IMR-90 (cell line): ENCODE measurements at regions not wholly inside any gene's neighbourhood (a gene's known extent, or its start where the extent isn't known, plus 50 kb on each side); places are given as distances from the start of the nearest gene placed in this dataset.

Experiments used
- ATAC-seq: fragments of 200-7000 bp; cut with Tn5 transposase; 2 replicates; pipeline ENCODE4 v1.9.1; 2020; ENCODE audit warnings: low read depth, mild to moderate bottlenecking, moderate library complexity
- BruUV-seq: library from RNA; stranded (reverse); fragments of 400-500 nt; replicated peaks from 2 replicates; lab custom pipeline; 2021; lab: Mats Ljungman, UMichigan
- CTCF ChIA-PET: fragments of 300-600 bp; formaldehyde crosslinking; extraction: SDS; loops from one replicate; lab custom pipeline; 2021; ENCODE audit warnings: antibody characterized with exemption; lab: Yijun Ruan, JAX
- POLR2A ChIA-PET: fragments of 300-600 bp; sonication (Branson Sonifier 250); formaldehyde crosslinking; loops from one replicate; lab custom pipeline; 2022; ENCODE audit warnings: antibody characterized with exemption; ENCODE audit not compliant: unreplicated experiment; lab: Charles Lee
- DNase-seq: peaks from one replicate; pipeline ENCODE4 v3.0.0; 2013
- H2AFZ ChIP-seq: replicated peaks from 2 replicates; pipeline ENCODE3; 2013; ENCODE audit warnings: low read length, mild to moderate bottlenecking; ENCODE audit not compliant: poor library complexity
- H2AK5ac ChIP-seq: 2 replicates; pipeline ENCODE4 v1.6.1; 2013; ENCODE audit warnings: low read depth, low read length, inconsistent platforms
- H2AK9ac ChIP-seq: replicated peaks from 2 replicates; pipeline ENCODE3; 2013; ENCODE audit warnings: mild to moderate bottlenecking, low read depth, low read length, moderate library complexity; ENCODE audit not compliant: poor library complexity
- H2BK120ac ChIP-seq: 2 replicates; pipeline ENCODE4 v1.6.1; 2013; ENCODE audit warnings: low read depth, low read length, inconsistent platforms
- H2BK15ac ChIP-seq: 3 replicates; pipeline ENCODE4 v1.6.1; 2013; ENCODE audit warnings: low read depth, low read length, inconsistent platforms
- H2BK20ac ChIP-seq: 2 replicates; pipeline ENCODE4 v1.6.1; 2013; ENCODE audit warnings: low read depth, mild to moderate bottlenecking, inconsistent platforms, low read length, moderate library complexity
- H2BK5ac ChIP-seq: 2 replicates; pipeline ENCODE4 v1.6.1; 2013; ENCODE audit warnings: mild to moderate bottlenecking, low read depth, low read length, inconsistent platforms; ENCODE audit not compliant: poor library complexity, severe bottlenecking
- H3K14ac ChIP-seq: replicated peaks from 2 replicates; pipeline ENCODE4 v1.6.1; 2013; ENCODE audit warnings: low read depth, low read length, inconsistent platforms
- H3K18ac ChIP-seq: 2 replicates; pipeline ENCODE4 v1.6.1; 2013; ENCODE audit warnings: low read depth, low read length, control low read depth
- H3K23ac ChIP-seq: 2 replicates; pipeline ENCODE4 v1.6.1; 2013; ENCODE audit warnings: low read depth, low read length, inconsistent platforms
- H3K27ac ChIP-seq: 2 replicates; pipeline ENCODE4 v1.5.1; 2013; ENCODE audit warnings: mild to moderate bottlenecking, control low read depth, low read length; ENCODE audit not compliant: insufficient read depth
- H3K27me3 ChIP-seq: 2 replicates; pipeline ENCODE4 v1.6.1; 2013; ENCODE audit warnings: low read length; ENCODE audit not compliant: control insufficient read depth, insufficient read depth
- H3K36me3 ChIP-seq: 2 replicates; pipeline ENCODE4 v1.6.1; 2013; ENCODE audit warnings: low read length, mixed read lengths; ENCODE audit not compliant: control insufficient read depth, insufficient read depth
- H3K4ac ChIP-seq: 2 replicates; pipeline ENCODE4 v1.6.1; 2013; ENCODE audit warnings: low read depth, low read length, inconsistent platforms
- H3K4me1 ChIP-seq: 2 replicates; pipeline ENCODE4 v1.6.1; 2013; ENCODE audit warnings: low read length, mixed read lengths; ENCODE audit not compliant: control insufficient read depth, insufficient read depth
- H3K4me2 ChIP-seq: 2 replicates; pipeline ENCODE4 v1.6.1; 2013; ENCODE audit warnings: low read depth, mild to moderate bottlenecking, control low read depth, low read length, moderate library complexity
- H3K4me3 ChIP-seq: 2 replicates; pipeline ENCODE4 v1.5.1; 2013; ENCODE audit warnings: low read depth, mild to moderate bottlenecking, control low read depth, low read length, moderate library complexity; ENCODE audit not compliant: insufficient read depth
- H3K56ac ChIP-seq: 2 replicates; pipeline ENCODE4 v1.6.1; 2013; ENCODE audit warnings: low read length, inconsistent platforms; ENCODE audit not compliant: insufficient read depth; ENCODE audit errors: extremely low read depth
- H3K79me1 ChIP-seq, 2 experiments: 2 replicates each; pipeline ENCODE4 v1.6.1; 2013; ENCODE audit warnings: low read length in 2 of 2, inconsistent platforms in 1 of 2, low read depth in 1 of 2
- H3K9ac ChIP-seq: 2 replicates; pipeline ENCODE4 v1.6.1; 2013; ENCODE audit warnings: low read depth, low read length, control low read depth
- H3K9me1 ChIP-seq: 2 replicates; pipeline ENCODE4 v1.6.1; 2013; ENCODE audit warnings: low read length, inconsistent platforms; ENCODE audit not compliant: insufficient read depth
- H3K9me3 ChIP-seq: 2 replicates; pipeline ENCODE4 v1.6.1; 2013; ENCODE audit warnings: low read length; ENCODE audit not compliant: control insufficient read depth, insufficient read depth
- H4K20me1 ChIP-seq: 2 replicates; pipeline ENCODE4 v1.6.1; 2013; ENCODE audit warnings: low read length, inconsistent platforms; ENCODE audit not compliant: insufficient read depth
- H4K5ac ChIP-seq: 2 replicates; pipeline ENCODE4 v1.6.1; 2013; ENCODE audit warnings: mild to moderate bottlenecking, low read depth, low read length, control low read depth
- H4K8ac ChIP-seq, 2 experiments: 2 replicates each; pipeline ENCODE4 v1.6.1; 2013; ENCODE audit warnings: low read depth in 2 of 2, low read length in 2 of 2, control low read depth in 1 of 2, inconsistent platforms in 1 of 2
- H4K91ac ChIP-seq: 2 replicates; pipeline ENCODE4 v1.6.1; 2013; ENCODE audit warnings: low read depth, low read length, inconsistent platforms; ENCODE audit not compliant: insufficient read depth
- BHLHE40 ChIP-seq: fragments of 150-350 bp; IDR thresholded peaks from 2 replicates; pipeline ENCODE4 v1.6.1; 2016; ENCODE audit warnings: mild to moderate bottlenecking, low read depth, low read length
- CHD1 ChIP-seq: IDR thresholded peaks from 2 replicates; pipeline ENCODE4 v1.6.1; 2012; ENCODE audit warnings: low read depth, low read length, improper control_type of control experiment
- ELK1 ChIP-seq: fragments of 150-350 bp; IDR thresholded peaks from 2 replicates; pipeline ENCODE4 v1.6.1; 2016; ENCODE audit warnings: low read depth, mild to moderate bottlenecking, low read length, moderate library complexity, borderline replicate concordance
- MAFK ChIP-seq: IDR thresholded peaks from 2 replicates; pipeline ENCODE4 v1.6.1; 2012; ENCODE audit warnings: low read depth, low read length, improper control_type of control experiment
- MAZ ChIP-seq: IDR thresholded peaks from 2 replicates; pipeline ENCODE4 v1.6.1; 2012; ENCODE audit warnings: low read depth, mild to moderate bottlenecking, low read length, improper control_type of control experiment, moderate library complexity, borderline replicate concordance
- MXI1 ChIP-seq: IDR thresholded peaks from 2 replicates; pipeline ENCODE4 v1.6.1; 2012; ENCODE audit warnings: low read depth, mild to moderate bottlenecking, low read length, moderate library complexity, borderline replicate concordance
- POLR2A ChIP-seq: IDR thresholded peaks from 2 replicates; pipeline ENCODE4 v1.6.1; 2012; ENCODE audit warnings: mild to moderate bottlenecking, low read depth, low read length
- RAD21 ChIP-seq: IDR thresholded peaks from 2 replicates; pipeline ENCODE4 v1.6.1; 2012; ENCODE audit warnings: low read length, improper control_type of control experiment
- RCOR1 ChIP-seq: IDR thresholded peaks from 2 replicates; pipeline ENCODE4 v1.6.1; 2012; ENCODE audit warnings: mild to moderate bottlenecking, low read length, improper control_type of control experiment; ENCODE audit not compliant: insufficient replicate concordance
- RFX5 ChIP-seq: IDR thresholded peaks from 2 replicates; pipeline ENCODE4 v1.8.0; 2012; ENCODE audit warnings: low read depth, mild to moderate bottlenecking, low read length, moderate library complexity
- SMC3 ChIP-seq: fragments of 150-350 bp; IDR thresholded peaks from 2 replicates; pipeline ENCODE4 v1.6.1; 2016; ENCODE audit warnings: low read depth, mild to moderate bottlenecking, antibody characterized with exemption, low read length, moderate library complexity
- WGBS, 2 experiments: methylation state at CpG; one replicate each; pipeline versions ENCODE4 v1.1.5 to v1.1.7; 2013; ENCODE audit warnings: missing lambda C conversion rate in 2 of 2; ENCODE audit not compliant: insufficient read length in 1 of 2; ENCODE audit errors: extremely low coverage in 2 of 2; 5-methylcytosine and 5-hydroxymethylcytosine counted together
- dilution Hi-C: fragments of 300-500 bp; cut with HindIII; formaldehyde crosslinking; loops from one replicate; pipeline ENCODE4 v1.14.3; 2018; ENCODE audit warnings: low sequenced_read_pairs; ENCODE audit not compliant: unreplicated experiment
- in situ Hi-C: fragments of 300-500 bp; cut with MboI; formaldehyde crosslinking; loops from 3 replicates; pipeline ENCODE4 v1.14.3; 2019; ENCODE audit warnings: low sequenced_read_pairs, inconsistent platforms, mixed read lengths
- intact Hi-C: fragments of 100-400 bp; cut with micrococcal nuclease; formaldehyde crosslinking; loops from 2 replicates; pipeline ENCODE4 v1.10.0; 2022
- TF ChIP-seq, protein P1 (sequence below): conservative IDR thresholded peaks from 2 replicates; pipeline ENCODE4 v1.5.1; 2012; ENCODE audit warnings: mild to moderate bottlenecking, low read depth, low read length, improper control_type of control experiment
- TF ChIP-seq, protein P2 (sequence below): fragments of 150-350 bp; IDR thresholded peaks from 2 replicates; pipeline ENCODE4 v1.6.1; 2017; ENCODE audit warnings: mild to moderate bottlenecking, antibody characterized with exemption, low read length, low read depth

DNA sequence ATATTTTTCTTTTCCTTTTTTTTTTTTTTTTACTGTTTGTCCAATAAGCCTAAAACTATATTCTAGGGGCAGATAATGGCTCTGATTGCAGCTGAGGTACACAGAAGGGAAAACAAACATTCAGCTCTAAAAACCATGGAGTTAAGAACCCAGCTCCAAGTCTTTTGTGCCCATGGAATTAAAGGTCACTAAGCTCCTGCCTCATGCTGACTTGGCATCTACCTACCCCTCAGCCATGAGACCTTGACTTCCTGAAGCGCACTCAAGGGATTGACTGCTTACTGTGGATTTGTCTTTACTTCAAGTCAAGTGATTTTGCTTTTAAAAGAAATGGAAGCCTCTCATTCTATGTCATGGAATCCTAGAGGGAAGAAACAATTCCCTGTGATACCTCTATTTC is 192.3 kb downstream of the AMY1C start:
- no peaks in the 10 kb centered on the region for H3K79me1 ChIP-seq
- no peak for DNase-seq
- no peak overlapping the region for H4K5ac ChIP-seq
- dilution Hi-C loops (no loop called here), in situ Hi-C loops (no loop called here), intact Hi-C loops (no loop called here)
- POLR2A ChIA-PET = no interaction called here
- TF ChIP-seq RFX5 = no peak
- no peak for TF ChIP-seq BHLHE40
- TF ChIP-seq MAFK = no peak
- TF ChIP-seq, protein P1, sequence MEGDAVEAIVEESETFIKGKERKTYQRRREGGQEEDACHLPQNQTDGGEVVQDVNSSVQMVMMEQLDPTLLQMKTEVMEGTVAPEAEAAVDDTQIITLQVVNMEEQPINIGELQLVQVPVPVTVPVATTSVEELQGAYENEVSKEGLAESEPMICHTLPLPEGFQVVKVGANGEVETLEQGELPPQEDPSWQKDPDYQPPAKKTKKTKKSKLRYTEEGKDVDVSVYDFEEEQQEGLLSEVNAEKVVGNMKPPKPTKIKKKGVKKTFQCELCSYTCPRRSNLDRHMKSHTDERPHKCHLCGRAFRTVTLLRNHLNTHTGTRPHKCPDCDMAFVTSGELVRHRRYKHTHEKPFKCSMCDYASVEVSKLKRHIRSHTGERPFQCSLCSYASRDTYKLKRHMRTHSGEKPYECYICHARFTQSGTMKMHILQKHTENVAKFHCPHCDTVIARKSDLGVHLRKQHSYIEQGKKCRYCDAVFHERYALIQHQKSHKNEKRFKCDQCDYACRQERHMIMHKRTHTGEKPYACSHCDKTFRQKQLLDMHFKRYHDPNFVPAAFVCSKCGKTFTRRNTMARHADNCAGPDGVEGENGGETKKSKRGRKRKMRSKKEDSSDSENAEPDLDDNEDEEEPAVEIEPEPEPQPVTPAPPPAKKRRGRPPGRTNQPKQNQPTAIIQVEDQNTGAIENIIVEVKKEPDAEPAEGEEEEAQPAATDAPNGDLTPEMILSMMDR = no peak
- no peak for TF ChIP-seq SMC3
- TF ChIP-seq ELK1 = no peak
- TF ChIP-seq MAZ = no peak
- TF ChIP-seq, protein P2, sequence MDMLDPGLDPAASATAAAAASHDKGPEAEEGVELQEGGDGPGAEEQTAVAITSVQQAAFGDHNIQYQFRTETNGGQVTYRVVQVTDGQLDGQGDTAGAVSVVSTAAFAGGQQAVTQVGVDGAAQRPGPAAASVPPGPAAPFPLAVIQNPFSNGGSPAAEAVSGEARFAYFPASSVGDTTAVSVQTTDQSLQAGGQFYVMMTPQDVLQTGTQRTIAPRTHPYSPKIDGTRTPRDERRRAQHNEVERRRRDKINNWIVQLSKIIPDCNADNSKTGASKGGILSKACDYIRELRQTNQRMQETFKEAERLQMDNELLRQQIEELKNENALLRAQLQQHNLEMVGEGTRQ = no peak
- TF ChIP-seq RCOR1 = no peak
- TF ChIP-seq MXI1 = no peak
- TF ChIP-seq RAD21 = no peak
- TF ChIP-seq CHD1 = no peak
- TF ChIP-seq POLR2A = no peak
- no peaks in the 10 kb centered on the region for H3K36me3 ChIP-seq
- H3K56ac ChIP-seq = no peak overlapping the region
- no peak overlapping the region for H2AK9ac ChIP-seq
- no peak overlapping the region for H3K18ac ChIP-seq
- H4K91ac ChIP-seq = no peak overlapping the region
- no peak overlapping the region for H3K14ac ChIP-seq
- no peak overlapping the region for H3K23ac ChIP-seq
- H3K9ac ChIP-seq = no peak overlapping the region
- H3K4me2 ChIP-seq = no peak overlapping the region
- WGBS, 2 experiments = no CpG with 5 or more reads among the region's 1 CpG
- no peak overlapping the region for H4K8ac ChIP-seq
- no peaks in the 10 kb centered on the region for H3K4me1 ChIP-seq
- no peak overlapping the region for H3K4me3 ChIP-seq
- no peak overlapping the region for H3K27ac ChIP-seq
- no peak overlapping the region for H2BK15ac ChIP-seq
- H2AFZ ChIP-seq = no peak overlapping the region
- no peaks in the 10 kb centered on the region for H4K20me1 ChIP-seq
- H3K9me3 ChIP-seq = 0 out of 2 replicates have a peak, but pooled peaks cover 1% of the 10 kb centered on the region
- no TSS peak for BruUV-seq
- H2BK5ac ChIP-seq = no peak overlapping the region
- no peak overlapping the region for H2BK120ac ChIP-seq
- H3K4ac ChIP-seq = no peak overlapping the region
- no peak overlapping the region for H2AK5ac ChIP-seq
- H3K27me3 ChIP-seq = no peaks in the 10 kb centered on the region
- no peak overlapping the region for H2BK20ac ChIP-seq
- CTCF ChIA-PET = no interaction called here
- no peak for ATAC-seq
- H3K9me1 ChIP-seq = no peaks in the 10 kb centered on the region
